Hepatocyte (in vitro differentiated cells): ENCODE measurements at regions not wholly inside any gene's neighbourhood (a gene's known extent, or its start where the extent isn't known, plus 50 kb on each side); places are given as distances from the start of the nearest gene placed in this dataset.
A peak's percentile ranks its signal among the peaks of the same experiment; 100 is the strongest.
"Not testable (repeated sequence)": the region's sequence is repeated elsewhere in the genome, so short reads cannot be mapped to it uniquely, and the experiment has no call there.

Experiments used
- DNase-seq: peaks from one replicate; pipeline ENCODE4 v3.0.0-alpha.2; 2016; ENCODE audit warnings: low spot score
- H2AFZ ChIP-seq: fragments of 200-600 bp; sonication (generic); 2 replicates; pipeline ENCODE4 v1.6.0; 2016; ENCODE audit warnings: antibody characterized with exemption, mild to moderate bottlenecking
- H3K27ac ChIP-seq: fragments of 200-600 bp; sonication (generic); 2 replicates; pipeline ENCODE4 v1.5.1; 2016; ENCODE audit warnings: mild to moderate bottlenecking
- H3K27me3 ChIP-seq: fragments of 200-600 bp; sonication (generic); 2 replicates; pipeline ENCODE4 v1.6.1; 2016
- H3K36me3 ChIP-seq: fragments of 200-600 bp; sonication (generic); replicated peaks from 2 replicates; pipeline ENCODE4 v1.5.1; 2016; ENCODE audit warnings: low read depth; ENCODE audit not compliant: insufficient read depth
- H3K4me1 ChIP-seq: fragments of 200-600 bp; sonication (generic); 2 replicates; pipeline ENCODE4 v1.5.1; 2016; ENCODE audit warnings: mild to moderate bottlenecking, moderate library complexity; ENCODE audit not compliant: insufficient read depth
- H3K4me2 ChIP-seq: fragments of 200-600 bp; sonication (generic); 2 replicates; pipeline ENCODE4 v1.6.0; 2016
- H3K4me3 ChIP-seq: fragments of 200-600 bp; sonication (generic); 2 replicates; pipeline ENCODE4 v1.5.1; 2016; ENCODE audit warnings: mild to moderate bottlenecking
- H3K79me2 ChIP-seq: fragments of 200-600 bp; sonication (generic); 2 replicates; pipeline ENCODE4 v1.6.0; 2017; ENCODE audit warnings: mild to moderate bottlenecking
- H3K9me2 ChIP-seq: fragments of 200-600 bp; sonication (generic); replicated peaks from 2 replicates; pipeline ENCODE4 v1.6.0; 2017; ENCODE audit warnings: mild to moderate bottlenecking; ENCODE audit not compliant: insufficient read depth
- H3K9me3 ChIP-seq: fragments of 200-600 bp; sonication (generic); 2 replicates; pipeline ENCODE4 v1.5.1; 2016; ENCODE audit warnings: low read depth, mild to moderate bottlenecking
- H4K20me1 ChIP-seq: fragments of 200-600 bp; sonication (generic); 2 replicates; pipeline ENCODE4 v1.6.0; 2016; ENCODE audit warnings: mild to moderate bottlenecking; ENCODE audit not compliant: insufficient read depth, poor library complexity, severe bottlenecking
- CTCF ChIP-seq: fragments of 200-600 bp; sonication (generic); IDR thresholded peaks from 2 replicates; pipeline ENCODE4 v1.5.1; 2016; ENCODE audit warnings: antibody characterized with exemption, mild to moderate bottlenecking; ENCODE audit not compliant: poor library complexity
- EZH2 ChIP-seq: fragments of 200-600 bp; sonication (generic); IDR thresholded peaks from 2 replicates; pipeline ENCODE4 v1.6.1; 2016; ENCODE audit warnings: antibody characterized with exemption, mild to moderate bottlenecking, borderline replicate concordance
- EZH2phosphoT487 ChIP-seq: fragments of 200-600 bp; sonication (generic); IDR thresholded peaks from one replicate; pipeline ENCODE4 v1.6.1; 2018; ENCODE audit warnings: antibody characterized with exemption, mild to moderate bottlenecking, low read depth, moderate library complexity; ENCODE audit not compliant: unreplicated experiment, severe bottlenecking
- WGBS: methylation state at CpG from one replicate; pipeline ENCODE4 v1.1.6; 2016; ENCODE audit warnings: low lambda C conversion rate; ENCODE audit errors: missing lambda C conversion rate; 5-methylcytosine and 5-hydroxymethylcytosine counted together

- no peak for TF ChIP-seq CTCF
- TF ChIP-seq EZH2 = no peak
- no peak for TF ChIP-seq EZH2phosphoT487
- Histone ChIP-seq H4K20me1 (no peaks in the 10 kb centered on the region), H3K4me1 (no peaks in the 10 kb centered on the region), H3K79me2 (no peaks in the 10 kb centered on the region), H3K4me3 (no peak overlapping the region), H3K9me2 (no peaks in the 10 kb centered on the region), H2AFZ (no peak overlapping the region), H3K27ac (peak overlapping the region; percentile 32), H3K36me3 (no peaks in the 10 kb centered on the region), H3K27me3 (no peaks in the 10 kb centered on the region), H3K4me2 (peak overlapping the region; percentile 58), H3K9me3 (no peaks in the 10 kb centered on the region)
- DNase-seq = no peak
- WGBS = 44% methylated on average over 9 of the region's 9 CpGs
Observed at GRCh38 chr5:101009758-101010519, 106.9 kb upstream of the ST8SIA4 start.

DNA sequence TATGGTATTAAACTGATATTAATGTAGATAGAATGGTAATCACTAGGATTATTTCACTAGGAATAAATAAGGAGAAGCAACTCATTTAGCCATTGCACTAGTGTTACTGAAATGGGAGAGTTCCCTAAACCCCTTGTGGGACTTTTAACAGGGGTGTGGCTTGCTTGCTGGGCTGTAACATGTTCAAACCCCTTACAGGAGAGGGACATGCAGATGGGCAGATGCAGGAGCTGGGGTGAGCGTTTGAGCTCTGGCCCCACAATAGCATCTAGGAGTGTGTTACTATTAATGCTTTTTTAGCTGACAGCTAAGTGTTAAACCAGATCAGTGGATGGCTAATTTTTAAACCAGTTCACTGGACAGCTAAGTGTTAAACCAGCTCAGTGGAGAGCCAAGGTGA, 89.3 kb upstream of the ST8SIA4 start:
- Histone ChIP-seq H3K27ac (no peak overlapping the region), H3K4me1 (no peaks in the 10 kb centered on the region), H3K9me3 (no peaks in the 10 kb centered on the region), H2AFZ (no peak overlapping the region), H3K4me2 (no peak overlapping the region), H3K79me2 (no peaks in the 10 kb centered on the region), H3K36me3 (no peaks in the 10 kb centered on the region), H3K27me3 (no peaks in the 10 kb centered on the region), H4K20me1 (no peaks in the 10 kb centered on the region), H3K4me3 (no peak overlapping the region), H3K9me2 (no peaks in the 10 kb centered on the region)
- WGBS = 100% methylated on average over 1 of the region's 1 CpG
- TF ChIP-seq EZH2phosphoT487 = no peak
- TF ChIP-seq CTCF = no peak
- TF ChIP-seq EZH2 = no peak
- no peak for DNase-seq

DNA sequence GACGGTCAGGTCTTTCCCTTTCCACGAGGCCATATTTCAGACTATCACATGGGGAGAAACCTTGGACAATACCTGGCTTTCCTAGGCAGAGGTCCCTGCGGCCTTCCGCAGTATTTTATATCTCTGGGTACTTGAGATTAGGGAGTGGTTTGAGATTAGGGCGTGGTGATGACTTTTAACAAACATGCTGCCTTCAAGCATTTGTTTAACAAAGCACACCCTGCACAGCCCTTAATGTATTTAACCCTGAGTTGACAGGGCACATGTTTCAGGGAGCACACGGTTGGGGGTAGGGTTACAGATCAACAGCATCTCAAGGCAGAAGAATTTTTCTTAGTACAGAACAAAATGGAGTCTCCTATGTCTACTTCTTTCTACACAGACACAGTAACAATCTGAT, 80.5 kb upstream of the ST8SIA4 start:
- H3K9me2 ChIP-seq, DNase-seq, H2AFZ ChIP-seq, H3K4me1 ChIP-seq, H3K36me3 ChIP-seq, H3K27ac ChIP-seq, H3K4me3 ChIP-seq, H3K27me3 ChIP-seq, H3K4me2 ChIP-seq, H4K20me1 ChIP-seq, H3K79me2 ChIP-seq, H3K9me3 ChIP-seq: not testable (repeated sequence)
- 46% methylated on average over 6 of the region's 6 CpGs for WGBS

GRCh38 chr5:100974082-100974481, 71.0 kb upstream of the ST8SIA4 start:
- Histone ChIP-seq H3K9me2 (no peaks in the 10 kb centered on the region), H3K27ac (no peak overlapping the region), H3K79me2 (no peaks in the 10 kb centered on the region), H3K27me3 (no peaks in the 10 kb centered on the region), H3K9me3 (no peaks in the 10 kb centered on the region), H3K4me3 (no peak overlapping the region), H3K4me2 (no peak overlapping the region), H2AFZ (no peak overlapping the region), H3K4me1 (no peaks in the 10 kb centered on the region), H3K36me3 (no peaks in the 10 kb centered on the region), H4K20me1 (no peaks in the 10 kb centered on the region)
- TF ChIP-seq CTCF = no peak
- TF ChIP-seq EZH2 = no peak
- no peak for TF ChIP-seq EZH2phosphoT487
- WGBS = 79% methylated on average over 3 of the region's 3 CpGs
- DNase-seq = no peak
